Left renal cortex interstitium (tissue), 4 donors: ENCODE measurements at regions not wholly inside any gene's neighbourhood (a gene's known extent, or its start where the extent isn't known, plus 50 kb on each side); places are given as distances from the start of the nearest gene placed in this dataset.
A peak's percentile ranks its signal among the peaks of the same experiment; 100 is the strongest.

Source experiments
- DNase-seq, 4 donors: peaks; one replicate each; pipeline ENCODE4 v3.0.0-alpha.2; 2013; ENCODE audit warnings: low read depth in 4 of 4, low spot score in 2 of 4, missing footprints in 1 of 4

DNA sequence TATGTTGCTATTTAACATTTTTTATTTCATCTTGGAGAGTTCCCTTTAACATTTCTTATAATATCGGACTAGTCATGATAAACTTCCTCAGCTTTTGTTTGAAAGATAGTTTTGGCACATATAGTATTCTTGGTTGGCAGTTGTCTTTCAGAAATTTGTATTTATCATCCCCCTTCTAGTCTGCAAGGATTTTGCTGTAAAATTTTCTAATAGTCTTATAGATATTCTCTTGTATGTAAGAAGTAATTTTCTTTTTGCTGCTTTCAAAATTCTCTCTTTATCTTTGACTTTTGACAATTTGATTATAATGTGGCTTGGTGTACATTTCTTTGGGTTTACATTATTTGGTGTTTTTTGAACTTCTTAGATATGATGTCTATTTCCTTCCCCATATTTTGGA lies 116.0 kb upstream of the AVPR1A start:
- no peak for DNase-seq

DNA sequence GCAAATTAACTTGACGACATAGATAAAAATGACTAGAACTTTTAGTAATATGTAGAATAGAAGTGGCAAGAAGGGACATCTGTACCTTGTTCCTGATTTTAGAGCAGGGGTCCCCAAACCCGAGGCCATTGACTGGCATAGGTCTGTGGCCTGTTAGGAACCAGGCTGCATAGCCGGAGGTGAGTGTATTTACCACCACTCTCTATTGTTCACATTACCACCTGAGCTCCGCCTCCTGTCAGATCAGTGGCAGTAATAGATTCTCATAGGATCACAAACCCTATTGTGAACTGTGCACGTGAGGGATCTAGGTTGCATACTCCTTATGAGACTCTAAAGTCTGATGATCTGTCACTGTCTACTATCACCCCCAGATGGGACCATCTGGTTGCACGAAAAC lies 113.6 kb upstream of the AVPR1A start:
- DNase-seq, result no peak

DNA sequence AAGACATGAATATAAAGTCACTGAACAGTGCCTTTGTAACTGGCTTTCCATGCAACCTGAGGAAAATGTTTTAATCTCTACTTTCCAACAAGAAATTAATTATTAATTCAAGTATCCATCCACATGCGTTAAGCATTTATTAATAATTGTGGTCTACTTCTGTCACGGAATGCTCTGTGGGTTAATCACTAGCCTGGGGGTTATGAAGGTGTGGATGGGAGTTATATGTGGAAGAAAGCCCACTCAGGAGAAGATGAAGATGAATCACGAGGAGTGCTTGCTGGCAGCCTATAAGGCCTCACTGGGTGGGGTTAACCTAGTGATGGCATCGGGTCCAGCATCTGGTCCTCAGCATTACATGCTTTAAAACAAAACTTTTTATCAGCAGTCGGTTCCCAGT lies 99.5 kb upstream of the AVPR1A start:
- no peak for DNase-seq

- DNase-seq, result no peak
Observed at GRCh38 chr12:63238892-63239291, 87.9 kb upstream of the AVPR1A start.

- DNase-seq, result no peak
Observed at GRCh38 chr12:63232896-63233295, 81.9 kb upstream of the AVPR1A start.

GRCh38 chr12:63228853-63229252 lies 77.9 kb upstream of the AVPR1A start:
- DNase-seq, result no peak

- no peak for DNase-seq
Observed at GRCh38 chr12:63226792-63227463, 75.9 kb upstream of the AVPR1A start.

- no peak for DNase-seq
Observed at GRCh38 chr12:63224396-63224795, 73.4 kb upstream of the AVPR1A start.

- no peak for DNase-seq
Observed at GRCh38 chr12:63223128-63223527, 72.1 kb upstream of the AVPR1A start.

DNA sequence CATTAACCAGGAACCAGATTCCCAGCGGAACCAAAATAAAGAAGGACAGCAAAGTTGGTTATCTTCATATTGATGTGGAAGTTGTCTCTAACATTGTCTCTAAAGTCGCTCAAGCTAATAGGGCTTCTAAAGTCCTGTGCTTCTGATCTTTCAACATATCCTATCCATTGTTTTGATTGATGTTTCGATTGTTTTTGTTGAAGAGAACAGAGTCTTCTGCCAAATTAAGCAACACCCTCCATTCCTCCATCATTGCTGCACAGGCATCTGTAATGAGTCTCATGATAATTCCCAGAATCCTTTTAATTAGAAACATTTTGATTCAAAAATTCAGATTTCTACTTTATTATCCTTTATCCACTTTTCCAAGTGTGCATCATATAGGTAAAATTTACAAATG lies 71.6 kb upstream of the AVPR1A start:
- DNase-seq, result no peak

- no peak for DNase-seq
Observed at GRCh38 chr12:63220921-63221320, 69.9 kb upstream of the AVPR1A start.

DNA sequence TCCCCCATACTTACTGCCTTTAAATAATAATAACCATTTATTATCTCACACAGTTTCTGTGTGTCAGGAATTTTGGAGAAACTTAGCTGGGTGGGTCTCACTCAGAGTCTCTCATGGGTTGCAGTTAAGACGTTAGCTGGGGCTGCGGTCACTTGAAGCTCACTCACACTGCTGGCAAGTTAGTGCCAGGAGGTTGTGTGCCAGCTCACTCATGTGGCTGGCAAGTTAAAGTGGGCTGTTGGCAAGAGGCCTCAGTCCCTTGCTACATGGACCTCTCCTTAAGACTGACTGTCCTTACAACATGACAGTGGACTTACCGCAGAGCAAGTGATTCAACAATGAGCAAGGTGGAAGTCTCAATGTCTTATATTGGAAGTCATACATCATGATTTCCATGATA lies 61.3 kb upstream of the AVPR1A start:
- DNase-seq, result no peak

GRCh38 chr12:63208956-63209355 lies 58.0 kb upstream of the AVPR1A start:
- DNase-seq, result no peak

DNA sequence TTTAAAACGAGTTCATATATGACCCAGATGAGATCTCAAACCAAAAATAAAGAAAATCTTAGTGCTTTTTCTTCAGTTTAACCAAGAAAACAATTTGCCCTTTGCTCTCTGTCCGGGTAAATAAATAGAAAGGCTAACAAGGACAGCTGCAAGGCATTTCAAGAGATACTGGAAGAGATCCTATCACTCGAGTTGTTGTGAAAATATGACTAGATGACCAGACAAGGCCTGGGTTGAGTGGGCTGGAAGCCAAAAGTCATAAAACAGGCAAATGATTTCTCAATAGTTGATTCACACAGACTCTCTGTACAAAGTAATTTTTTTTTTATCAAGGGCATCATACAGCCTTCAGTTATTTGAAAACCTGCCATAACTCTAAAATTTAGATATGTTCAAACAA lies 55.9 kb upstream of the AVPR1A start:
- peak in 3 of 4 donors; percentile 15 to 18 (median 16) for DNase-seq

GRCh38 chr12:63206494-63206893 lies 55.5 kb upstream of the AVPR1A start:
- no peak for DNase-seq
